B cell (primary cell): ENCODE measurements at regions not wholly inside any gene's neighbourhood (a gene's known extent, or its start where the extent isn't known, plus 50 kb on each side); places are given as distances from the start of the nearest gene placed in this dataset.
"Not testable (repeated sequence)": the region's sequence is repeated elsewhere in the genome, so short reads cannot be mapped to it uniquely, and the experiment has no call there.

Experiments
- CTCF ChIP-seq: fragments of 200-600 bp; IDR thresholded peaks from one replicate; pipeline ENCODE4 v1.8.0; 2022; ENCODE audit warnings: antibody characterized with exemption, mild to moderate bottlenecking
- EZH2 ChIP-seq: IDR thresholded peaks from 2 replicates; pipeline ENCODE4 v1.6.1; 2012; ENCODE audit warnings: borderline replicate concordance, low read depth, mild to moderate bottlenecking, moderate library complexity, low read length; ENCODE audit not compliant: insufficient read depth, poor library complexity, severe bottlenecking

- not testable (repeated sequence) for TF ChIP-seq CTCF, EZH2
Measured at GRCh38 chr7:51389952-51390351, 73.3 kb upstream of the COBL start.
